Karpas-422 (cell line): ENCODE measurements at regions not wholly inside any gene's neighbourhood (a gene's known extent, or its start where the extent isn't known, plus 50 kb on each side); places are given as distances from the start of the nearest gene placed in this dataset.

Experiments used
- DNase-seq: peaks from one replicate; pipeline ENCODE4 v3.0.0-alpha.2; 2015
- H2AFZ ChIP-seq: fragments of 200-600 bp; sonication (generic); 2 replicates; pipeline ENCODE4 v1.6.1; 2014; ENCODE audit warnings: antibody characterized with exemption, low read length, mixed read lengths
- H3K27ac ChIP-seq: fragments of 200-600 bp; sonication (generic); 2 replicates; pipeline ENCODE4 v1.5.1; 2014; ENCODE audit warnings: mild to moderate bottlenecking, low read length, moderate library complexity
- H3K27me3 ChIP-seq: fragments of 200-600 bp; sonication (generic); 2 replicates; pipeline ENCODE4 v1.6.1; 2014; ENCODE audit warnings: low read length, mixed read lengths
- H3K36me3 ChIP-seq: fragments of 200-600 bp; sonication (generic); 2 replicates; pipeline ENCODE4 v1.6.1; 2014; ENCODE audit warnings: low read length, mixed read lengths; ENCODE audit not compliant: insufficient read depth
- H3K4me1 ChIP-seq: fragments of 200-600 bp; sonication (generic); 2 replicates; pipeline ENCODE4 v1.6.1; 2014; ENCODE audit warnings: mild to moderate bottlenecking, low read length, mixed read lengths
- H3K4me2 ChIP-seq: fragments of 200-600 bp; sonication (generic); 2 replicates; pipeline ENCODE4 v1.6.1; 2014; ENCODE audit warnings: low read length, low read depth, mild to moderate bottlenecking; ENCODE audit not compliant: poor library complexity, severe bottlenecking
- H3K4me3 ChIP-seq: fragments of 200-600 bp; sonication (generic); 2 replicates; pipeline ENCODE4 v1.5.1; 2014; ENCODE audit warnings: mild to moderate bottlenecking, antibody characterized with exemption, low read length, mixed read lengths
- H3K79me2 ChIP-seq: fragments of 200-600 bp; sonication (generic); 2 replicates; pipeline ENCODE4 v1.6.1; 2014; ENCODE audit warnings: mild to moderate bottlenecking, low read length, mixed read lengths
- H3K9ac ChIP-seq: fragments of 200-600 bp; sonication (generic); 2 replicates; pipeline ENCODE4 v1.6.0; 2014; ENCODE audit warnings: low read length
- H3K9me2 ChIP-seq: fragments of 200-600 bp; sonication (generic), shearing (Covaris generic); replicated peaks from 2 replicates; pipeline ENCODE4 v1.6.0; 2014; ENCODE audit warnings: mild to moderate bottlenecking, low read length, moderate library complexity; ENCODE audit not compliant: insufficient read depth
- H3K9me3 ChIP-seq: fragments of 300-700, 200-600 bp; sonication (generic); 2 replicates; pipeline ENCODE4 v1.6.1; 2014; ENCODE audit warnings: low read length, mixed read lengths
- H4K20me1 ChIP-seq: fragments of 200-600 bp; sonication (generic); 2 replicates; pipeline ENCODE4 v1.6.1; 2014; ENCODE audit warnings: mild to moderate bottlenecking, antibody characterized with exemption, low read length, low read depth; ENCODE audit not compliant: insufficient read depth

GRCh38 chr3:102733791-102734563, 299.2 kb downstream of the ZPLD1 start:
- Histone ChIP-seq H3K9me3 (no peaks in the 10 kb centered on the region), H4K20me1 (no peaks in the 10 kb centered on the region), H3K79me2 (no peaks in the 10 kb centered on the region), H3K27ac (no peak overlapping the region), H3K9me2 (0 out of 2 replicates have a peak, but pooled peaks cover 2% of the 10 kb centered on the region), H3K4me2 (no peak overlapping the region), H3K4me1 (no peaks in the 10 kb centered on the region), H3K36me3 (no peaks in the 10 kb centered on the region), H2AFZ (no peak overlapping the region), H3K4me3 (no peak overlapping the region), H3K9ac (no peak overlapping the region), H3K27me3 (no peaks in the 10 kb centered on the region)
- DNase-seq = no peak

- H3K4me3 ChIP-seq = no peak overlapping the region
- no peak overlapping the region for H3K4me2 ChIP-seq
- H3K4me1 ChIP-seq = no peaks in the 10 kb centered on the region
- no peaks in the 10 kb centered on the region for H3K9me3 ChIP-seq
- no peak for DNase-seq
- H3K27ac ChIP-seq = no peak overlapping the region
- no peak overlapping the region for H3K9ac ChIP-seq
- H2AFZ ChIP-seq = no peak overlapping the region
- 0 out of 2 replicates have a peak, but pooled peaks cover 2% of the 10 kb centered on the region for H3K9me2 ChIP-seq
- H3K27me3 ChIP-seq = no peaks in the 10 kb centered on the region
- H4K20me1 ChIP-seq = no peaks in the 10 kb centered on the region
- H3K36me3 ChIP-seq = no peaks in the 10 kb centered on the region
- no peaks in the 10 kb centered on the region for H3K79me2 ChIP-seq
Measured at GRCh38 chr3:102735311-102735710, 300.5 kb downstream of the ZPLD1 start.

GRCh38 chr3:102736288-102736974, 301.6 kb downstream of the ZPLD1 start:
- Histone ChIP-seq H4K20me1 (no peaks in the 10 kb centered on the region), H3K27me3 (no peaks in the 10 kb centered on the region), H3K9me2 (0 out of 2 replicates have a peak, but pooled peaks cover 2% of the 10 kb centered on the region), H2AFZ (no peak overlapping the region), H3K4me1 (no peaks in the 10 kb centered on the region), H3K4me2 (no peak overlapping the region), H3K79me2 (no peaks in the 10 kb centered on the region), H3K9me3 (no peaks in the 10 kb centered on the region), H3K36me3 (no peaks in the 10 kb centered on the region), H3K27ac (no peak overlapping the region), H3K9ac (no peak overlapping the region), H3K4me3 (no peak overlapping the region)
- DNase-seq = no peak

- no peak overlapping the region for H3K4me3 ChIP-seq
- H3K4me2 ChIP-seq = no peak overlapping the region
- no peaks in the 10 kb centered on the region for H4K20me1 ChIP-seq
- H3K36me3 ChIP-seq = no peaks in the 10 kb centered on the region
- no peaks in the 10 kb centered on the region for H3K27me3 ChIP-seq
- 0 out of 2 replicates have a peak, but pooled peaks cover 2% of the 10 kb centered on the region for H3K9me2 ChIP-seq
- no peaks in the 10 kb centered on the region for H3K9me3 ChIP-seq
- H3K9ac ChIP-seq = no peak overlapping the region
- DNase-seq = no peak
- no peaks in the 10 kb centered on the region for H3K4me1 ChIP-seq
- H3K79me2 ChIP-seq = no peaks in the 10 kb centered on the region
- no peak overlapping the region for H2AFZ ChIP-seq
- H3K27ac ChIP-seq = no peak overlapping the region
Measured at GRCh38 chr3:102736975-102737304, 302.1 kb downstream of the ZPLD1 start.

- no peak for DNase-seq
- Histone ChIP-seq H3K9me3 (no peaks in the 10 kb centered on the region), H2AFZ (no peak overlapping the region), H3K9me2 (0 out of 2 replicates have a peak, but pooled peaks cover 2% of the 10 kb centered on the region), H3K4me2 (no peak overlapping the region), H3K4me1 (no peaks in the 10 kb centered on the region), H3K4me3 (no peak overlapping the region), H3K9ac (no peak overlapping the region), H3K79me2 (no peaks in the 10 kb centered on the region), H3K36me3 (no peaks in the 10 kb centered on the region), H3K27me3 (no peaks in the 10 kb centered on the region), H4K20me1 (no peaks in the 10 kb centered on the region), H3K27ac (no peak overlapping the region)
Measured at GRCh38 chr3:102737353-102737752, 302.5 kb downstream of the ZPLD1 start.

GRCh38 chr3:102741105-102741504, 306.3 kb downstream of the ZPLD1 start:
- Histone ChIP-seq H3K9ac (no peak overlapping the region), H3K36me3 (no peaks in the 10 kb centered on the region), H2AFZ (no peak overlapping the region), H3K27ac (no peak overlapping the region), H4K20me1 (no peaks in the 10 kb centered on the region), H3K9me3 (no peaks in the 10 kb centered on the region), H3K27me3 (no peaks in the 10 kb centered on the region), H3K4me1 (no peaks in the 10 kb centered on the region), H3K79me2 (no peaks in the 10 kb centered on the region), H3K4me3 (no peak overlapping the region), H3K4me2 (no peak overlapping the region), H3K9me2 (no peaks in the 10 kb centered on the region)
- DNase-seq = no peak

- no peak overlapping the region for H2AFZ ChIP-seq
- no peak for DNase-seq
- H3K4me2 ChIP-seq = no peak overlapping the region
Measured at GRCh38 chr3:102741694-102742093, 306.9 kb downstream of the ZPLD1 start.

GRCh38 chr3:102745881-102746280, 311.1 kb downstream of the ZPLD1 start:
- H4K20me1 ChIP-seq = no peaks in the 10 kb centered on the region
- no peak overlapping the region for H3K4me3 ChIP-seq
- H3K9me2 ChIP-seq = no peaks in the 10 kb centered on the region
- no peak overlapping the region for H3K4me2 ChIP-seq
- H3K4me1 ChIP-seq = no peaks in the 10 kb centered on the region
- H3K27me3 ChIP-seq = no peaks in the 10 kb centered on the region
- no peak overlapping the region for H3K27ac ChIP-seq
- no peaks in the 10 kb centered on the region for H3K79me2 ChIP-seq
- no peaks in the 10 kb centered on the region for H3K36me3 ChIP-seq
- DNase-seq = no peak
- H3K9ac ChIP-seq = no peak overlapping the region
- H2AFZ ChIP-seq = no peak overlapping the region
- H3K9me3 ChIP-seq = no peaks in the 10 kb centered on the region

More at GRCh38 chr3:102741694-102742093, 306.9 kb downstream of the ZPLD1 start:
- H3K36me3 ChIP-seq = no peaks in the 10 kb centered on the region
- no peaks in the 10 kb centered on the region for H3K79me2 ChIP-seq
- no peaks in the 10 kb centered on the region for H3K9me3 ChIP-seq
- no peaks in the 10 kb centered on the region for H3K9me2 ChIP-seq
- no peaks in the 10 kb centered on the region for H3K27me3 ChIP-seq
- no peak overlapping the region for H3K4me3 ChIP-seq
- no peaks in the 10 kb centered on the region for H4K20me1 ChIP-seq
- H3K27ac ChIP-seq = no peak overlapping the region
- H3K9ac ChIP-seq = no peak overlapping the region
- no peaks in the 10 kb centered on the region for H3K4me1 ChIP-seq
